ENCODE measurements at regions not wholly inside any gene's neighbourhood (a gene's known extent, or its start where the extent isn't known, plus 50 kb on each side); places are given as distances from the start of the nearest gene placed in this dataset.

DNA sequence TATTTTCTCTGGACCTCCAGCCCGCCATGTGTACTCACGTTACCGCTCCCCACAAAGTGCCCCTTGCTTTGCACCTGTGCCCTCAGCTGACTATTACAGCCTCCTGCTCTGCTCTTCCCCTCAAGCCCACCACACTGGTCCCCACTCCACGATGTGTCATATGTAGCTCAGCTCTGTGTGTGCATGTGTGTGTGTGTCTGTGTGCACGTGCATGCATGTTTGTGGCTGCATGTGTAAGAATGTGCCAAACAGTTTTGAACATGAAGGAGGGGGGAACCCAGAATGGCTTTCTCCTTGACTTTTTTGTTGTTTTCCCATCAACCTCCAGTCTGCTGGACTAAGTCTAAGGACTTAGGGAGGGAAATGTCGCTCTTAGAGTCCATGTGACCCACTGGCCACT is 54.8 kb upstream of the BTRC start:
- DNase-seq, result no peak

DNA sequence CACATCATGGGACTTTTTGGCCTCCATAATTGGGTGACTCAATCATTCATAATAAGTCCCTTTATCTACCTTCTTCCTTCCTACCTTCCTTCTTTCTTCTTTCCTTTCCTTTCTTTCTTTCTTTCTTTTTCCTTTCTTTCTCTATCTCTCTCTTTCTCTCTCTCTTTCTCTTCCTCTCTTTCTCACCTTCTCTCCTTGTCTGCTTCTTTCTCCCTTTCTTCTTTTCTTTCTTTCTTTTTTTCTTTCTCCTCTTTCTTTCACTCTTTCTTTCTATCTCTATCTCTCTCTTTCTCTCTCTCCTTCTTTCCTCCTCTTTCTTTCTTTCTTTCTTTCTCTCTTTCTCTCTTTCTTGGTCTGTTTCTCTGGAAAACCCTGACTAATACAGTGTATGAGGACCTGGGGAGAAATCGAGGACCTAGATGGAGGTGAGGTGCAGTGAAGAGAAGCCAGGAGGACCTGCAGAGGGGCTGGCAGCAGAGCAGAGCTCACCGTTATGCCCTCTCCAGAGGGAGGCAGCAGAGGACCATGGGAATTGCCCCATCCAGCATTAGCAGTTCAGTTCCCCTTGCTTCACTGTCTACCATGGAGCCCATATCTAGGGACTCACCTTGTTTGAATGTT is 52.7 kb upstream of the BTRC start:
- DNase-seq, result peak; percentile 45

DNA sequence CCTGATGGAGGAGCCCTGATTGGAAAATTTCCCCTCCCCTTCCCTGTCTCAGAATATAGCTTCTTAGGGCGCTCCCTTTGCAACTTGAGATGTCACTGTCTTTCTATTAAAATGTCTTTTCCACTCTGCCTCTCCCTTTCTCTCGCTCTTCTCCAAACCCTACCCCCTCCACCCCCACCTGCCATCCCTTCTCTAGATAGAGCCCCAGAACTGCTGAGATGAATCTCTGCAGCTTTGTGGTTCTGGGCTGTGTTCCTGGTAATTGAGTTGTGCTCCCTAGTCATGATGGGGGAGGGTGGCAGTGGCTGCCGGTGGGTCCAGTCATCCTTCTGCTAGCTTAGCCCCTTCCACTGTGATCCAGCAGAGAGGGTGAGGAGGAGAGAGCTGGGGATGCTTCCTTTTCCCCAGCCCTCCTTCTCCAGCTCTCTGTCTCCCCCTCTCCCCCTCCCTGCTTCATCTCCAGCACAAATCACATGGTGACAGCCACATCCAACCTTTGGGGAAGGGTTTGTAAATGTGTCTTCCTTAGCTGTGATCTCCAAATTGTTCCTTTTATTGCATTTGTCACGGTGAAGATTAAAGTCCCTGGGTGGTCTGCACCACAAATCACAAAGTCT is 50.8 kb upstream of the BTRC start:
- DNase-seq, result no peak

Measured in activated naive CD4-positive, alpha-beta T cell treated with Interleukin-2 at 50 U/mL for 16 hours (primary cell).